Midbrain (tissue), 1 donor: ENCODE measurements at regions not wholly inside any gene's neighbourhood (a gene's known extent, or its start where the extent isn't known, plus 50 kb on each side); places are given as distances from the start of the nearest gene placed in this dataset.

Source experiments
- DNase-seq: peaks from one replicate; lab custom pipeline; 2025; lab: John Stamatoyannopoulos, UW

GRCh38 chr3:24033818-24034217 lies 88.7 kb downstream of the NR1D2 start:
- DNase-seq = no peak

- DNase-seq = no peak
Measured at GRCh38 chr3:24034464-24034863, 89.4 kb downstream of the NR1D2 start.

GRCh38 chr3:24037971-24038370 lies 92.9 kb downstream of the NR1D2 start:
- no peak for DNase-seq

GRCh38 chr3:24040311-24040710 lies 95.2 kb downstream of the NR1D2 start:
- no peak for DNase-seq

- DNase-seq = peak; percentile 1
Measured at GRCh38 chr3:24042174-24043059, 97.3 kb downstream of the NR1D2 start.

GRCh38 chr3:24043168-24043567 lies 98.1 kb downstream of the NR1D2 start:
- DNase-seq = no peak

GRCh38 chr3:24043985-24044384 lies 98.9 kb downstream of the NR1D2 start:
- DNase-seq = no peak

- DNase-seq = no peak
Measured at GRCh38 chr3:24046214-24046613, 101.1 kb downstream of the NR1D2 start.

GRCh38 chr3:24047513-24047912 lies 102.4 kb downstream of the NR1D2 start:
- no peak for DNase-seq

- no peak for DNase-seq
Measured at GRCh38 chr3:24048843-24049242, 103.8 kb downstream of the NR1D2 start.

GRCh38 chr3:24052446-24052845 lies 107.4 kb downstream of the NR1D2 start:
- no peak for DNase-seq

GRCh38 chr3:24058940-24059705 lies 114.0 kb downstream of the NR1D2 start:
- DNase-seq = no peak

- peak; percentile 3 for DNase-seq
Measured at GRCh38 chr3:24060055-24060454, 115.0 kb downstream of the NR1D2 start.

- DNase-seq = no peak
Measured at GRCh38 chr3:24062916-24063315, 117.8 kb downstream of the NR1D2 start.
